ENCODE measurements at regions not wholly inside any gene's neighbourhood (a gene's known extent, or its start where the extent isn't known, plus 50 kb on each side); places are given as distances from the start of the nearest gene placed in this dataset.
"Not testable (repeated sequence)": the region's sequence is repeated elsewhere in the genome, so short reads cannot be mapped to it uniquely, and the experiment has no call there.

GRCh38 chr5:101362067-101362466 lies 459.0 kb upstream of the ST8SIA4 start:
- peak; percentile 3 for DNase-seq (ENCODE audit: low spot score)

GRCh38 chr5:101346906-101347305 lies 443.8 kb upstream of the ST8SIA4 start:
- no peak for DNase-seq (ENCODE audit: low spot score)

- DNase-seq (ENCODE audit: low spot score), result no peak
Measured at GRCh38 chr5:101346447-101346846, 443.4 kb upstream of the ST8SIA4 start.

- DNase-seq (ENCODE audit: low spot score), result no peak
Measured at GRCh38 chr5:101338226-101338625, 435.1 kb upstream of the ST8SIA4 start.

GRCh38 chr5:101327816-101328215 lies 424.7 kb upstream of the ST8SIA4 start:
- no peak for DNase-seq (ENCODE audit: low spot score)

- no peak for DNase-seq (ENCODE audit: low spot score)
Measured at GRCh38 chr5:101326766-101327165, 423.7 kb upstream of the ST8SIA4 start.

- not testable (repeated sequence) for DNase-seq (ENCODE audit: low spot score)
Measured at GRCh38 chr5:101316401-101316800, 413.3 kb upstream of the ST8SIA4 start.

- peak; percentile 87 for DNase-seq (ENCODE audit: low spot score)
Measured at GRCh38 chr5:101306391-101307137, 403.5 kb upstream of the ST8SIA4 start.

- DNase-seq (ENCODE audit: low spot score), result no peak
Measured at GRCh38 chr5:101296477-101296876, 393.4 kb upstream of the ST8SIA4 start.

GRCh38 chr5:101292199-101292598 lies 389.1 kb upstream of the ST8SIA4 start:
- DNase-seq (ENCODE audit: low spot score), result no peak

- not testable (repeated sequence) for DNase-seq (ENCODE audit: low spot score)
Measured at GRCh38 chr5:101290761-101291160, 387.7 kb upstream of the ST8SIA4 start.

- DNase-seq (ENCODE audit: low spot score), result no peak
Measured at GRCh38 chr5:101288633-101289032, 385.6 kb upstream of the ST8SIA4 start.

GRCh38 chr5:101284736-101285375 lies 381.8 kb upstream of the ST8SIA4 start:
- no peak for DNase-seq (ENCODE audit: low spot score)

- not testable (repeated sequence) for DNase-seq (ENCODE audit: low spot score)
Measured at GRCh38 chr5:101283938-101284337, 380.9 kb upstream of the ST8SIA4 start.

GRCh38 chr5:101278917-101279316 lies 375.8 kb upstream of the ST8SIA4 start:
- no peak for DNase-seq (ENCODE audit: low spot score)

- peak; percentile 77 for DNase-seq (ENCODE audit: low spot score)
Measured at GRCh38 chr5:101278011-101278687, 375.1 kb upstream of the ST8SIA4 start.

GRCh38 chr5:101271945-101272344 lies 368.9 kb upstream of the ST8SIA4 start:
- DNase-seq (ENCODE audit: low spot score), result no peak

- DNase-seq (ENCODE audit: low spot score), result no peak
Measured at GRCh38 chr5:101271416-101271815, 368.3 kb upstream of the ST8SIA4 start.

GRCh38 chr5:101260857-101261256 lies 357.8 kb upstream of the ST8SIA4 start:
- DNase-seq (ENCODE audit: low spot score), result no peak

- DNase-seq (ENCODE audit: low spot score), result no peak
Measured at GRCh38 chr5:101253096-101253495, 350.0 kb upstream of the ST8SIA4 start.

- no peak for DNase-seq (ENCODE audit: low spot score)
Measured at GRCh38 chr5:101244621-101245020, 341.5 kb upstream of the ST8SIA4 start.

- DNase-seq (ENCODE audit: low spot score), result no peak
Measured at GRCh38 chr5:101212942-101213514, 309.9 kb upstream of the ST8SIA4 start.

GRCh38 chr5:101206534-101206933 lies 303.5 kb upstream of the ST8SIA4 start:
- no peak for DNase-seq (ENCODE audit: low spot score)

All from RKO (cell line).